ENCODE measurements at regions not wholly inside any gene's neighbourhood (a gene's known extent, or its start where the extent isn't known, plus 50 kb on each side); places are given as distances from the start of the nearest gene placed in this dataset.
"Not testable (repeated sequence)": the region's sequence is repeated elsewhere in the genome, so short reads cannot be mapped to it uniquely, and the experiment has no call there.

DNA sequence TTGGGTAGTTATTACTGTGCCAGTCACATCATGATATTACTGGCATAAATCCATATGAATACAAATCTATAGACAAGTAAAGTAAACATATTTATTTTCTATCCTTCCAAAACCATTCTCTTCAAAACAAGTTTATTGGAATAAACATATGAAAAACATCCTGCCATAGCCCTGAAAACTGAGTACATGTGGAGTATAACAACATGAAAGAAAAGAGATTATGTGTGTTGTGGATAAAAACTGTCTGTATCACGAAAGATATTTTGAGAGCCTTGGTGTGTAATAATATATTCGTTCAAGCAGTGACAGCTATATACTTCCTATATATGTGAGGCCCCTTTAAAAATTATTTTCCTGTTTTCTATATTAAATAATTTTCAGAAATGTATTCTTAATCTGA is 1742.2 kb downstream of the ARAP2 start:
- no peak for DNase-seq (ENCODE audit: low read depth)

DNA sequence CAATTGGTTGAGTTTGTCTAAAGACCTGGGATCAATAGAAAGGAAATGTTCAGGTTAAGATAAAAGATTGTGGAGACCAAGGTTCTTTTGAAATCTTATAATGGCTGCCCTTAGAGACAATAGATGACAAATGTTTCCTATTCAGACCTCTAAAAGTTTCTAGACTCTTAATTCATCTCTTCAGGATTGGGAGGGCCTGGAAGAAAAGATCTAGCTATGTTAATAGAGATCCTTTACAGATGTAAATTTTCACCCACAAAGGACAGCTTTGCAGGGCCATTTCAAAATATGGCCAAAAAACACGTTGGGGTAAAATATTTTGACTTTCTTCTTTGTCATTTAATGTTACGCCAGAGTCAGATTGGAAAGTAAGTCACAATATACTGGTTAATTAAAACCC is 1739.6 kb downstream of the ARAP2 start:
- DNase-seq (ENCODE audit: low read depth): not testable (repeated sequence)

DNA sequence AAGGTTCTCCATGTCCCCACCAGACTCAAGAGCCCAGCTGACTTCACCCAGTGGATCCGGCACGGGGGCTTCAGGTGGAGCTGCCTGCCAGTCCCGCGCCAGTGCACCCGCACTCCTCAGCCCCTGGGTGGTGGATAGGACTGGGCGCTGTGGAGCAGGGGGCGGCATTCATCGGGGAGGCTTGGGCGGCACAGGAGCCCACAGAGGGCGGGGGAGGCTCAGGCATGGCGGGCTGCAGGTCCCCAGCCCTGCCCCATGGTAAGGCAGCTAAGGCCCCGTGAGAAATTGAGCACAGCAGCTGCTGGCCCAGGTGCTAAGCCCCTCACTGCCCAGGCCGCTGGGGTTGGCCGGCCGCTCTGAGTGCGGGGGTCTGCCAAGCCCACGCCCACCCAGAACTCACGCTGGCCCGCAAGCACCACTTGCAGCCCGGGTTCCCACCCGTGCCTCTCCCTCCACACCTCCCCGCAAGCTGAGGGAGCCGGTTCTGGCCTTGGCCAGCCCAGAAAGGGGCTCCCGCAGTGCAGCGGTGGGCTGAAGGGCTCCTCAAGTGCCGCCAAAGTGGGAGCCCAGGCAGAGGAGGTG is 1737.7 kb downstream of the ARAP2 start:
- not testable (repeated sequence) for DNase-seq (ENCODE audit: low read depth)

DNA sequence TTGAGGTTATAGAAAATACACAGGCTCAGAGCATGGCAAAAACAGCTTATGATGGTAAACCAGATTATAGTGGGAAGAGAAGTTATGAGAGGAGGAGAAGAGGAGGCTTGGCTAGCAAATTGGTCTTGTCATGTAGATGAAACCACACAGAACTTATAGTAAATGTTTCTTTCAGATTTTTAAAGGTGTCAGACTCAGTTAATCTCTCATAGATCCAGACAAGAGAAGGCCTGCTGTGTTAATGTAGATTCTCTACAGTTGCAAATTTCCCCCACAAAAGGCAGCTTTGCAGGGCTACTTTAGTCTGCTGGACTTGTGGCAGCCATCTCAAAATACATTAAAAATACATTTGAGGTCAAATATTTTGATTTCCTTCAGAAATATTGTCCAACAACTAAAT is 1731.7 kb downstream of the ARAP2 start:
- DNase-seq (ENCODE audit: low read depth): no peak

DNA sequence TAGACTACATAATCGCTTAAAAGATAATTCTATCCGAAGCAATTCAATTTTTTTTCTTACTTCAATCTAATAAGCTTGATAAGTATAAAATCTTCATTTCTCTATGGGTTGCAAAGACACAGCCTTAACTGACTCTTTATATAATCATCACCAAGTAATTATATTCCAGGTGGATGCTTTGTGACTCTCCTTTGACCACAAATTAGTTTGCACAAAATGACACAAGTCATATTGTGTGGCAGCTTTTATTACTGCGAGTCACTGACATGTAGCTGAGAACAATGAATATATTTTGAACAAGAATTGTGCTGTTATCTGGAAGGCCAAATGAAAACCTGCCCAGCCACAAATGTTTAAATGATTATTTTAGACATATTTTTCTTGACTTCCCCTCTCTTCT is 1727.8 kb downstream of the ARAP2 start:
- no peak for DNase-seq (ENCODE audit: low read depth)

DNA sequence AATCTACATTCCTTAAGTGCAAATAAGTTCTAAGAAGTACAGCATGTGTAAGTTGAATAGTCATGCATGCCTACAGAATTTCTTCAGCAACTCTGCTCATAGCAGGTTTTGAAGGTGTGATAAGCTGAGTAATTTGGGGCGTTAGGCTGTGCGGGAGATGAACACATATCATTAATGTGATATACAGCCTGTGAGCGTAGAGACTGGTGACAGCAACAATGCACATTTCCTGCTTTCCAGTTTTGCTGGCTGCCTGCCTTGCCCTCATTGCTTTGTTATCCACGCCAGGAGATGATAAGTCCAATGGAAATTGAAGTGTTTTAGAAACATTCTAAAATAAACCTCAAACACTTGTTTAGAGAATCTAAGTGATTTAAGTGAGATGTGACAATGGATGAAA is 1709.4 kb downstream of the ARAP2 start:
- no peak for DNase-seq (ENCODE audit: low read depth)

DNA sequence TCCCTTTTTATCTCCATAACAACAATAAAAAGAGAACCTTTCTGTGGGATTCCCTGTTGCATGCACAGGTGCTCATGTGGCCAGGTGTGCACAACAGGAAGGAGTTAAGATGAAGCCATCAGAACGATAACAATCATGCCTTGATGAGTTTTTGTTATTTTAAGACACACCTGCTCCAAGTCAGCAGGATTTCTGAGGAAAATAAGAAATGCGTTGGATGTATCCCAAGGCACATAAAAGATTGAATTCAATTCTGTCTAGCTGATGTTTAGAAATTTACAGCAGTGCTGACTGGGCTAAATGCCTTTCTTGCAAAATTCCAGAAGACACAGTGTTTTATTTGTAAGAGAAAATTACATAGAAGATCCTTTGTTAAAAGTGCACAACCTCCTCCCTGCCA is 1678.2 kb downstream of the ARAP2 start:
- no peak for DNase-seq (ENCODE audit: low read depth)

DNA sequence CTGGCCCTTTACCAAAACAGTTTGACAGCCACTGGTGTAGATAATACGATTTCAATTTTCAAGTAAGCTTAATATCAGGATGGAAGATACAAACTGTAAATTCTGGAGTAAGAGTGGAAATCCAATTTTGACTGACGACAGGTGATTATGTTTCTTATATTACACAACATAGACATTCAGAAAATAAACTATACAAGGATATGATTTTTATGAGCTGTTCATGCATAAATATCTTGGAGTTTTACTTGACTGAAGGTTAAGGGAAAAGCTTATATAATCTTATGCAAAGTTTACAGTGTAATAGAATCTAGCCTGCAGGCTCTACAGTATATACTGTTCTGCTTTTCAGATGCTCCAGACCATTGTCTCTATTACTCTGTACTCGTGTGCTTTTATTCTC is 1672.3 kb downstream of the ARAP2 start:
- no peak for DNase-seq (ENCODE audit: low read depth)

DNA sequence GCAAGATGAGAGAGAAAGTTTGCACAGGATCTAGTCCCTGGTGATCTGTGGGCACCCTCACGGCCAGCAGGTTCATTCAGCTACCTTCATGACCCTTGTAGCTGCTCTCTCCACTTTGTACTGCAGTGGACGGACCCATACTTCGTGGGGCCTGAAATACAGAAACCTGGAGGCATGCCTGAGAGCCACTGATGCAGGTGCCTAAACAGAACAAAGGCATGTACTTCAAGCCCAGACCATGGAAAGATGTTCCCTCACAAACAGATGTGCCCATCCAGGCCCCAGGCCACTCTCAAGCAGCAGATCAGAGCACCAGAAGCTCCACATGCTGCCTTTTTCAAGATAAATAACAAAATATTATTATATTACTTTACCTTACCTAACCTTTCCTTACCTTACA is 1629.0 kb downstream of the ARAP2 start:
- no peak for DNase-seq (ENCODE audit: low read depth)

DNA sequence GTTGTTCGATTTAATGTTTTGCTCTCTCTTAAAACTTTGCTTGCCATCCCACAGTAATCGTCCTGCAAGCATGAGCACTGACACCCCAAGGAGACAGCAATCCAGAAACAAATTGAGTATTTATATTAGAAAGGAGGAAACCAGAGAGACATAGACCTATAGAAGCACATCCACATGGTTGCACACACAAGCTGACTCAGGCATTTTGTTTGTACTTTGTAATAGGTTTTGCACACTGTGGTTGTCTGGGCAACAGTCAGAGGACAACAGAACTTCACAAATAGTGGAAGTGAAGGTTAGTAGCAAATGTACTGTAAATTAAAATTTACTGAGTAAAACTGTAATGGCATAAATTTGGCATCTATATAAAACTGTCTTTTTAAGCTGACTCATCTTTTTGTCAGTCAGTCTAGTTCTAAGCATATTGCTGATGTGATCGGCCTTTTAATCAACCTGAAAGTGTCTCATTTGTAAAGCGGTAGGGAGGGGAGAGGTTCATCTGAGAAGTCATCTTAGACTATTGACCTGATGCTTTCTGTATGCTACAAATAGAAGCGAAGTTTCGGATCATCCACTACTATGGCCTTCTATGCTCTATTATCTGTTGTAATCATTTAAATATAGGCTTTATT is 1624.7 kb downstream of the ARAP2 start:
- no peak for DNase-seq (ENCODE audit: low read depth)

DNA sequence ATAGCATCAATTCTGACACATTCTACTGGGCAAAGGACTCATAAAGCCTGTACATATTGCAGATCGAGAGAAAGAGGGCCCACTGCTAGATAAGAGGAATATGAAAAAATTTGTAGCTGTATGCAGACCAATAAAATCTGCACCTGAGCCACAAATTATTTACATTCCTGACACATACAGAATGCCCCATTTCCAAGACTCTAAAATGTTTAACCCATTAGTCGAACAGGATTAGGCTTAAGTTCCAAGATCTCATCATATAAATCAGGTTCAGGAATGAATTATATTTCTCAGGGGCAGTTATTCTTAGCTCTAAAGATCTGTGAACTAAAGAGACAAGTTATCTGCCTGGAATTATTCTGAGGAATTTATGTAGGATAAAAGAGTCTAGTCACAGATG is 1615.8 kb downstream of the ARAP2 start:
- DNase-seq (ENCODE audit: low read depth): no peak

DNA sequence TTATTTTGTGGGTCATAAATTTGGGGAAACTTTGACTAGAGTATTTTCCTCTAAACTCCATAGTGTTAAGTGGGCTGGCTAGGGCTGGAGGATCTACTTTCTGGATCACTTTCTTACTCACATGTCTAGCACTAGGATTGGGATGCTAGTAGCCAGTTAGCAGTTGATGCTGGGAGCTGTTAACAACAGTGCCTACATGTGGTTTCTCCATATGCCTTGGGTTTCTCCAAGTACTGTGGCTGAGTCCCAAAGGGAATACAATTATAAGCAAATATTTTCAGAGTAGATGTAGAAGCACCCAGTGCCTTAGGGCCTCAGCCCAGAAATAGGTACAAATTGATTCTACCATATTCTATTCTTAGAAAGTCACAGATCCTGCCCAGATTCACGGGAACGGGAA is 1614.9 kb downstream of the ARAP2 start:
- no peak for DNase-seq (ENCODE audit: low read depth)

DNA sequence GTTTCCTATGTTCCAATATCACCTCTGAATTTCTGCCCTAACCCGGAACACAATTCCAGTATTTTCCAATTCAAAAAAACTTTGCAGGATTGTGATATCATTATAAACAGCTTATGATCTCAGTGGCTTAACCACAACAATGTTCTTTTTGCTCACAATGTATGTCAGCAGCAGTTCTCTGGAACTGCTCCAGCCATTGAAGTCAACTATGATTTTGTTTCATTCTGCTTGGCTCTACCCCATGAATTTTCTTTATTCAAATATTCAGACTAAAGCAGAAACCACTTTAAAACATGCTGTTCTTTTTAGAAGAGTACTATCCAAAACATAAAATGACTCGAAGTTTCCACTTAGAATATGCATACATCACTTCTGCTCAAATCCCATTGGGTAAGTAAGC is 1611.1 kb downstream of the ARAP2 start:
- DNase-seq (ENCODE audit: low read depth): no peak

DNA sequence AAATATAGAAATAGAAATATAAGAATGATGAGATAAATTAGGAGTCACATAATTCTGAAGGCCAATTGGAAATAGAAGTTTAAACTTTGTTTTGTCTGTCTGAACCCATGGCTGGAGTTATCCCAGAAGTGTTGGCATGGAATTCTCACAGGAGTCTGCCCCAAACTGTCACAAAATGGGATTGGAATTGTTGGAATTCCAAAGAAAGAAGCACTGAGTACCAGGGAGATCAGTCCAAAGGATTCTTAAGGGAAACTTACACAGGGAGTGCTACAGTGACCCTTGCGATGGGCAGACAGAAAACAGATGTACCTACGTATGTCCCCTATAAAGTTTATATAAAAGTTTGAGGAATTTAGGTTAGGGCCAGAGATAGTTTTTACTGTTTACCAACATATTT is 1607.7 kb downstream of the ARAP2 start:
- no peak for DNase-seq (ENCODE audit: low read depth)

DNA sequence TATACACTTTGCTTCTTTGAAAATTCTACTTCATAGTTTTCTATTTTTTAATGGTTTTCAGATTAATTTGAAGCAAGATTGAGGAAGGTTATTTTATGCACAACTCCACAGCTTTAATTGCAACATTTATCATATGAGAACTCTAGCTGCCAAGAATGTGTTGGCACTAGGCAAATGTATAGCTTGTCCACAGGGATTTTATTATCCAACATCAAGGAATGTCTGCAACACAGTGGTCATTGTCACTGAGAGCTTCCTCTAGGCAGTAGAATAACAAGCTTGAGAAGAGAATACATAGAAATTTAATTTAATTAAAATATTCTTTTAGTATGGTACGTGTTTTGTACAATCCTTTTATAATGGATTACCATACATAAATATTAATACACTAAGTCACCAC is 1600.8 kb downstream of the ARAP2 start:
- DNase-seq (ENCODE audit: low read depth): no peak

DNA sequence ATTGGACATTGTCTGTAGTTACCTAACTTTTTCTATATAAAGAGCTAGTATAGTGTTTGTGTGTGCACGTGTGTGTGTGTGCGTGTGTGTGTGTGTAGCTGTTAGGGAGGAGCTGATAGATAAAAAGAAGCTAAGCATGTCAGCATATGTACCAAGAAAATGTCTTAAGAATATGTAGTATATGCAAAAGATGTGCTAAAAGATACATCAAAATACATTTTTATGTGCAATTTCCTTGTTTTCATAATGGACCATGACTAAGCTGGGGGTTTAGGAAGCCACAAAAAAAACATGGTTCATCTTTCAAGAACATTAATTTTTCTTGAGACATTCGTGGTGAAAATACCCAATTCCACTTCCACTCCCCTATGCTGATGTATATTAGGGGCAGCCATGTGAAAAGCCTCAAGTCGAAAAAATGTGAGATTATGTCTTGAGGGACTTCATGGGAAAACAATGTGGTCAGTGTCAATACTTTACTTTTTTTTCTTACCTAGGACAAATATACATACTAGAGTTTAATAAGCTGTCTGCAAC is 1599.7 kb downstream of the ARAP2 start:
- DNase-seq (ENCODE audit: low read depth): no peak

DNA sequence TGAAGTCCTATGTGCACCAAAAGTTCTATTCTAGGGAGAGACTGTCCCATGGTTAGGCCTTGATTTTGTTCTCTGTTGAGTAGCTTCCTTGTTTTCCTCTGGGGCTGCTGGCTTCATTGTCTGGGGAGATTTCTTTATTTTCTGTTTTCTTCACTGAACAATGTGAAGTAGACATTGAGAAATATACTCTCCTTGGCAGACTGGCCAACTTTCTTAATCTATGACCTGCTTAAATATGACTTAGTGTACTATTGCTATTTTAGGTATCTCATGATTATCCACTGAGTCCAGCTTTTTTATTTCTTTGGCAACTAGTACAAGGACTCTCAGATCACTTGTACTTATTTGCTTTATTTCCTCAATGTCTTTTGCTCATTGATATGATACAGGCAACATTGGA is 1594.6 kb downstream of the ARAP2 start:
- no peak for DNase-seq (ENCODE audit: low read depth)

DNA sequence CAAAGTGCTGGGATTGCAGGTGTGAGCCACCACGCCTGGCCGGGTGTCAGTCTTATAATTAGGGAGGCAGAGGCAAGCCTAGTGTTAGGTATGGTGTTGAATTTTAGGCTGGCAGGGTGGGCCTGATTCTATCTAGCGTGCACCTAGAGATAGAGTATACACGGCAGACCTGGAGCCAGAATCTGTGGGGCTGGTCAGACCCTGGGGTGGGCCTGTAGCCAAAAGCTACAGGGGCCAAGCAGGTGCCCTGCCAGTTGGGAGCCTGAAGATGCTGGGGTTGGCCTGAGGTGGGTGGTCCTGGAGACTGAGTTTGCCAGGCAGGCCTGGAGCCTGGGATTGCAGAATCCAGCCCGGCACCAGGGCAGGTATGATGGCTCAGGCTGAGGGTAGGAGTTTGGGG is 1580.3 kb downstream of the ARAP2 start:
- DNase-seq (ENCODE audit: low read depth): no peak

DNA sequence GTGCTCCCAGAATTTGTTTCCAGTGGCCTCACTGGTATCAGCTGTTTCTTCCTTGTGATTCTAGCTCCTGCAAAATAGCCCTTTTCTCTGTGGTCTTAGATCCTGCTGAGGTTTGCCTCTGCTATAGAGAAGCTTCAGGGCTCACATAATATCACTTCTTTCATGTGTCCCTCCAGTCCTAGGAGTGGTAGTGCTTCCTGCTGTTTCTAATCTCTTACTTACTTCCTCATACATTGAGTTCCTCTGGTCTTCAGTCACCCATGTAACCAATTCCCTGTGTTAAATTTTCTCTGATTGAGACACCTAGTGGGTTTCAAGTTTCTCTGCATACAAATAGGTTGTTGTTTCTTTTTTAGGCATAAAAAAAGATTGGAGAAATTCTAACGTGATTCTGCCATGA is 1567.9 kb downstream of the ARAP2 start:
- DNase-seq (ENCODE audit: low read depth): no peak

DNA sequence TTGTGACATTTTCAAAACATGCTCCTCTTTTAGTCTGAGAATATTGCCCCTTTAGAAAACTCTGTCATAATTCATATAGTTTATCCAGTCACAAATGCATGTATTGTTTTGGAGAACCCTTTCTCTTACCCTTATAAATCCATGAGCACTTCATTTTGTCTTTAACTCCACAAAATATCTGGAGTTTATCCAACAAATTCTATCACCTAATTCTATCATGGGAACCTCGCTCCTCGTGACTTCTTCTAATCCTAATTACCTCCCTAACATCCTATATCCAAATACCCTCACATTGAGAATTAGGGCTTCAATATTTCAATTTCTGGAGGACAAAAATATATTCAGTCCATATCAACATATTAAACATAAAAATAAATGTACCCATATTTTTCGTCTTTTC is 1565.9 kb downstream of the ARAP2 start:
- DNase-seq (ENCODE audit: low read depth): no peak

DNA sequence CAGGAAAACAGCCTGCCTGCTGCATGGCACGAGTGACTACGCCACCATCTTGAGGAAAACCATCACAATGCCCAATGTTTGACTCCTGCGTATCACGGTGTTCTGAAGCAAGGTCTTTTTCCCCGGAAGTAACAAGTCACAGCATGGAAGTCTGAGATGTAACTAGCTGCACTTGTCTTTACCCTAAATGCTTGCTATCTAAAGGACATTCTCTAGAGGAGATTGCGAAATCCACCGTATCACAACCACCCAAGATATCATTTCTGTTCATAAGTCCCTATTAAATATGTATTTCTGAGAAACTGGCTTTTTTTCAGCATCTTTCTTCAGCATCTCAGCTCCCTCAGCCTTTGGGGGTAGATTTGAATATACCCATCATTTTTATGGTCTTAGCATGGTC is 1565.1 kb downstream of the ARAP2 start:
- no peak for DNase-seq (ENCODE audit: low read depth)

DNA sequence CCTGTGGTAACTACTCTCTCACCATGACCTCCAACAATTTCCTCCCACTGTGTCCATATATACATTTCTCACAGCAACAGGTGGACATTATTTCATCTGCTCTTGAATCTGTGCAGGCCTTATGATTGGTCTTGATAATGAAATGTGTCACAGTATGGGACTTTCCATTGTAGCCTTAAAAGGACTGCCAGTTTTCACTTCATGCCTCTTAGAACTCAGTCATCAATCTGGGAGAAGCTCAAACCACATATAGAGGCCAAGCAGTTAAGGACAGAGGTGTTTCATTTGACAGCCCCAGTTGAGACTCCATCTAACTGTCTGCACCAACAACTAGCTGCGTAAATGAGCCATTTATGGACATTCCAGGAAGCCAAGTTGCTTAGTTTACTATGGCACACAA is 1534.8 kb downstream of the ARAP2 start:
- DNase-seq (ENCODE audit: low read depth): no peak

DNA sequence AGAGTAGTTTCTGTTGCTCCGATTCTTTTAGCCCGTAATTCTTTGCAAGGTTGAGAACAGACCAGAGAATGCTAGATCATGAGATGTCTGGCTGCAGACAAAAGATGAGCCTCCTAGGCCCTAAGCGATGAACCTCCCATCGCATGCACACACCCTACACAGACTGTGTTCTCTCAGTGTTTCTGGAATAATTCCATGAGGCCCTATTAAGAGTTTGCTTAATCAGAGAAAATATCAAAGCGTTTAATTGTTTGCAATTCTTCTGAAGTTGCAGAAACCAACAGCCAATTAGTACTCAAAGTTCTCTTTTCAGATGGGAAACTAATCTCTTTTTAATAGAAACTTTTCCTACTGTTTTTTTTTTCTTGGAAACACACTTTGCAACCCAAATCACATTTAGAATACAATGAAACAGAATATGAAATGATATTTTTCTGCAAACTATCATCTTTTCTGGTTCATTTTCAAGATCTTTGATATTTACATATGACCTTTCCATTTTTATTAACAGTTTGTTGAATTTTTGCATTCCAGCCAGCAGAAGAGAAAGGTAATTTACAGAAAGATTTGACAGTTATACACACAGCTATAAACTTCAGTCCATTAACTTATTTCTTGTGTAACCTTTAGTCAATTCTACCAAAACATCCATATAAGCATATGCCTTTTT is 1525.6 kb downstream of the ARAP2 start:
- no peak for DNase-seq (ENCODE audit: low read depth)

DNA sequence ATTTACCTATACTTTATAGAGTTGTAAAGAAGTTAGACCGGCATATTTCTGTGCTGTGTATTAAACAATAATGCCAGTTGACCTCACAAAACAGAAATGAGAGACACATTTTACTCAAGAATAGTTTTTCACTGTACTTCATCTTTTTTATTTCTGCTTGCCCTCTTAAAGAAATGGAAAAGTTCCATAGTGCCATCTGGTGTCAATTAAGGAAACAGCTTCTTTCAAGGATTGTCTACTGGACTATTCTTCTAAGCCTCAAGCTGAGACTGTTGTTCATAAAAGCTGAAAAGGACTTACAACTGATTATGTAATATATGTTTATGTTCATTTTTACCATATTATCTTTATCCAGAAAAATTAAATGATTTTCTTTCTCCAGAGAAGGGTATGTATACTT is 1523.7 kb downstream of the ARAP2 start:
- peak; percentile 28 for DNase-seq (ENCODE audit: low read depth)

Measured in HS-5 (cell line).